GM21723 (cell line): ENCODE measurements at regions not wholly inside any gene's neighbourhood (a gene's known extent, or its start where the extent isn't known, plus 50 kb on each side); places are given as distances from the start of the nearest gene placed in this dataset.
"Not testable (repeated sequence)": the region's sequence is repeated elsewhere in the genome, so short reads cannot be mapped to it uniquely, and the experiment has no call there.

Experiments
- ATAC-seq: cut with Tn5 transposase; IDR thresholded peaks from one replicate; pipeline ENCODE4 v1.9.1; 2021; ENCODE audit warnings: mild to moderate bottlenecking, moderate library complexity; ENCODE audit not compliant: unreplicated experiment

DNA sequence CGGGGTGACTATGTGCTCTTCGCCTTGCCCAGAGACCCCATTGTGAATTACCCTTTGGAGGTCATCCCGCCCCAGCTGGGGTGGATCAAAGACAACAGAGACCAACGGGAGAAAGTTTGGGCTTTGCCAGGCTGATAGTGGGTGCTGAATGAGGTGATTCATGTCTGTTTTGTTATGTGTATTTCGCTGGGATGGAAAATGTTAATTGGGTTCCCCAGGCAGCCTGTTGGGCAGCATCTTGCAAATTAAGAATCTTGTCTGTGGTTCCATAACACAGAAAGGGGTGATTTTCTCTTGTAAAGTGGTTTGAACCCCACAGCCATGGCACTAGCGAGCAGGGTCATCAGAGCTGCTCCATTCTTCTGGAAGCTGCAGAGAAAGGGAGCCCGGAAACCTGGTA, 63.1 kb upstream of the UNC93A start:
- no peak for ATAC-seq

DNA sequence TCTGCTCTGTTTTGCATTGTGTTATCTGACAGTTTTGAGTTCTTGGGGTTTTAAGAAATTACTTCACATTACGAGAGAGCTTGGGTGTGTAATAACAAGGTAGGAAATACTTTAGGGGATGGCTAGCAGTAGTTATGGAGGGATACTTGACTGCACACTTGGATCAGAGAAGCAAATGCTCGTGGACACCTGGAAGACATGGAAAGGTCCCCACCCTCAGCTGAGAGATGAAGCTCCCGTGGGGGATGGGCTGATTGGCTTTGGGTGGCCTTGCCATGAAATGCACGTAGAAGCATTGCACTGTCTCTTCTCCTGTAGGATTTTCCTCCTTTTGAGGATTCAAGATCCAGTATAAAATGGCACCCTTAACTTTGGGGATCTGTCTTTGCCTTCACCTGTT, 61.5 kb upstream of the UNC93A start:
- ATAC-seq = no peak

- ATAC-seq = no peak
Observed at GRCh38 chr6:167230288-167230687, 60.8 kb upstream of the UNC93A start.

- ATAC-seq = no peak
Observed at GRCh38 chr6:167232356-167232755, 58.8 kb upstream of the UNC93A start.

- no peak for ATAC-seq
Observed at GRCh38 chr6:167233490-167233889, 57.6 kb upstream of the UNC93A start.

DNA sequence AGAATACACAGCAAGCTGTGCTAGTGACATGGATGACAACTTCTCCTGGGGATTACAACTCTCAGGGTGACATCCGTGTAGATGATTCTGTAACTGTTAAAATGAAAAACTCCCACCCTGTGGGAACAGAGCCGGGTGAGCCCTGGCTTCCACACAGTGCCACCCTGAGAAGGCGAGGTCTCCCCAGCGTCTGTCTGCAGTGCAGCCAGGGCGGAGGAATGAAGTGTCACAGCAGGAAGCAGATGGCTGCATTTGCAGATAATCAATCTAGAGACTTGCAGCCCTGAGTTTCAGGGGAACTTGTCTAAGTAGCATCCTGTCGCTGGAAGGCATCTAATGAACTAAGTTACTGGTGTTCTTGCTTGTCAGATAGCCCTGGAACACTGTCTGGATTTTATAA, 56.5 kb upstream of the UNC93A start:
- ATAC-seq = not testable (repeated sequence)

- no peak for ATAC-seq
Observed at GRCh38 chr6:167235005-167235404, 56.1 kb upstream of the UNC93A start.

GRCh38 chr6:167235421-167236238, 55.5 kb upstream of the UNC93A start:
- no peak for ATAC-seq

- no peak for ATAC-seq
Observed at GRCh38 chr6:167236239-167236571, 54.9 kb upstream of the UNC93A start.

DNA sequence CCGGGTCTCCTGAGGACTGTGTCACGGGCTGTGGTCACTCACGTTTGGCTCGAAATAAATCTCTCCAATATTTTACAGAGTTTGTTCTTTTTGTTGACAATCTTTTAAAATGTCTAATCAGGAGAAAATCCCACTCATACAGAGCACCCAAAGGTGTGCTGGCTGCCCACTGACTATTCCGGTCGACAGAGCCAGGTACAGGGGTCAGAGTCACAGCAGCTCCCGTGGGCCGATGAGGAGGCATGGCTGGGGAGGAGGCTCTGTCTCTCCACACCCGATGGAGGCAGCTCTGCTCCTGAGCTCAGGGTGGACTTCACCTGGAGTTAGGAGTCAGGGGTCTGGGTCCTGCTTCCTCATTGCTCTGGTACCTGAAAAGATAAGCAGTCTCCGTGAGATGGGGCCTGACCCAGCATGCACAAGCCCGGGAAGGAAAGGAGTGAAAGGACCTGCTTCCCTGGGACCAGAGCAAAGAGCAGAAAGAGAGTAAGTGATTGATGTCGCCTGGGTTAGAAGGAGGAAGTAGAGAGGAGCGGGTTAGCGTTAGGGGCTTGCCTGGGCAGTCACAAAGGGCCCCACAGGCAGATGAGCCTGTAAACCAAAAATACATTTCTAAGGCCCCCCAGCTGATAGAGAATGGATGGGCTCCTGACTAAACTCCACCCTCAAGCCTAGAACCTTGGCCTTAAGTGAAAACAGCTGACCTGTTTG, 53.5 kb upstream of the UNC93A start:
- no peak for ATAC-seq

DNA sequence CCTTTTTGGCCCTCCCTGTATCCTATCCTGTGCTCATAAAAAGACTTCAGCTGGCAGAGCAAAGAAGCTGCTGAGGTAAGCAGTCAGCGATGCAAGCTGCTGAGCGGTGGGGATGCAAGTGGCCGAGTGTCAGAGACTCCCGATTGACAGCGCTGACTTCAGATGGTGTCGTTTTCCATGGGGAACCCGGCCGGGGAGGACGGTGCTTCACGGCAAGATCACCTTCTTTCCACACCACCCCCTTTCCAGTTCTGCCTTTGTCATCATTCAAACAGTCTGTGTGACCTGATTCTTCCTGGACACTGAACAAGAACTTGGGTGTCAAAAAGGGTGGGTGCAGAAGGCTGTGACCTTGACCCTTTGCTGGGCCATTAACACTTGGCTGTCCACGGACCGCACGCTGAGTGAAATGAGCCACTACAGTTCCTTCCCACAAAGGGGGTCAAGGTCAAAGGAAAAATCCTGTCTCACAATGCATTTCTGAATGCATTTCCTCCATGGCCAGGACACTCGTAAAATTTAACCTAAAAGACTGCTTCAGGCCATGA, 52.9 kb upstream of the UNC93A start:
- no peak for ATAC-seq

DNA sequence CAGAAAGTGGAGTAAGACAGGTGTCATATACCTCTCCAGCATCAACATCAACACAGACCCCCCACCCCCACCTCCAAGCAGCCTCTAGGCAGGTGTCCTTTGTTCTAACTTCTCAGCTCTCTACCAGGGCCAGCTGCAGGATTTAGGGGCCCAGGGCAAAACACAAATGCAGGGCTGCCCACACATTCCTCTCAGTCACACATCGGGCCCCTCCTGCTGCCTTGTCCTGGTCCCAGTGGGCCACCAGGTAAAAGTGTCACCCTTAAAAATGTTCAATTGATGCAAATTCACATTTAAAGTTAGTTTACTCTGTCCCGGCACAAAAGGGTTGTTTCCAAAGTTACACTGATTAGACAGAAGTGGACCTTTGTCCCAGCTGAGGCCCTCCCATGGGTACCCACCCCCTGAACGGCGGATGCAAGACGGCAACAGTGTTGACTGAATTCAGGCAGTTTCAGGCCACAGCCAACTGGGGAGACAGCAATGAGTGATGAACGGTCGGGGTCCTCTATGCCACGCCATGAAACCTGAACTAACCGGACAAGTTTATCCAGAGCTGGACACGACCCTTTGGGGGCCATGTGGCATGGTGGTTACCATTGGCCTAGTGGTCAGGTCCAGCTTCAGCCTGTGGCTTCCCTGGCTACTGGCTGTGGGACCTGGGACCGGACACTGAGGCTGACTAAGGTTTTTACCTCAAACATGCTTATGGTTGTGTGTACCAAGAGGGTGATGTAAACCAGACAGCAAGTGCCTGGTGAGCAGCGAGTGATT, 52.2 kb upstream of the UNC93A start:
- ATAC-seq = no peak

GRCh38 chr6:167239470-167239869, 51.6 kb upstream of the UNC93A start:
- ATAC-seq = not testable (repeated sequence)

GRCh38 chr6:167240034-167240541, 51.0 kb upstream of the UNC93A start:
- ATAC-seq = no peak
